HepG2 (cell line): ENCODE measurements at regions not wholly inside any gene's neighbourhood (a gene's known extent, or its start where the extent isn't known, plus 50 kb on each side); places are given as distances from the start of the nearest gene placed in this dataset.
"Not testable (repeated sequence)": the region's sequence is repeated elsewhere in the genome, so short reads cannot be mapped to it uniquely, and the experiment has no call there.

Source experiments
- AGO1 ChIP-seq: fragments of 200-400 bp; formaldehyde crosslinking; IDR thresholded peaks from 2 replicates; pipeline ENCODE4 v1.6.1; 2017; ENCODE audit warnings: mild to moderate bottlenecking, low read depth, low read length, moderate library complexity; ENCODE audit not compliant: poor library complexity, severe bottlenecking
- FOXM1 ChIP-seq: sonication (generic); formaldehyde crosslinking; IDR thresholded peaks from 2 replicates; pipeline ENCODE4 v1.5.0; 2020; ENCODE audit warnings: missing genetic modification reagents
- HNF4A ChIP-seq: sonication (generic); formaldehyde crosslinking; IDR thresholded peaks from 2 replicates; pipeline ENCODE4 v1.4.0; 2020; ENCODE audit warnings: missing genetic modification reagents
- MAFF ChIP-seq: IDR thresholded peaks from 2 replicates; pipeline ENCODE4 v1.6.1; 2011; ENCODE audit warnings: low read depth, low read length, improper control_type of control experiment
- MXD4 ChIP-seq: IDR thresholded peaks from 2 replicates; pipeline ENCODE4 v1.6.1; 2016; ENCODE audit warnings: mild to moderate bottlenecking, missing biosample characterization, missing genetic modification reagents
- NFIC ChIP-seq: IDR thresholded peaks from 2 replicates; pipeline ENCODE4 v1.6.1; 2012; ENCODE audit warnings: mild to moderate bottlenecking, low read length, inconsistent platforms
- POLR2A ChIP-seq, 2 experiments: IDR thresholded peaks; 2 replicates each; pipeline ENCODE4 v1.6.1; 2011; ENCODE audit warnings: low read depth in 2 of 2, low read length in 2 of 2, mild to moderate bottlenecking in 1 of 2, moderate library complexity in 1 of 2; ENCODE audit not compliant: insufficient read depth in 1 of 2
- SMC3 ChIP-seq: IDR thresholded peaks from 2 replicates; pipeline ENCODE4 v1.6.1; 2011; ENCODE audit warnings: low read length, improper control_type of control experiment
- ZFY ChIP-seq: sonication (generic); formaldehyde crosslinking; IDR thresholded peaks from 2 replicates; pipeline ENCODE4 v1.4.0; 2020; ENCODE audit warnings: missing genetic modification reagents
- ZNF567 ChIP-seq: sonication (generic); formaldehyde crosslinking; IDR thresholded peaks from 2 replicates; pipeline ENCODE4 v1.8.1; 2023; ENCODE audit warnings: mild to moderate bottlenecking, missing genetic modification reagents, borderline replicate concordance
- TF ChIP-seq, protein P1 (sequence below): sonication (generic); formaldehyde crosslinking; IDR thresholded peaks from 2 replicates; pipeline ENCODE4 v1.4.0; 2020; ENCODE audit warnings: missing genetic modification reagents
- TF ChIP-seq, protein P2 (sequence below): IDR thresholded peaks from 2 replicates; pipeline ENCODE4 v1.6.1; 2016; ENCODE audit warnings: low read depth, control low read depth
- TF ChIP-seq, protein P3 (sequence below): sonication (generic); formaldehyde crosslinking; IDR thresholded peaks from 2 replicates; pipeline ENCODE4 v1.8.1; 2022; ENCODE audit warnings: low read depth, mild to moderate bottlenecking, missing genetic modification reagents

DNA sequence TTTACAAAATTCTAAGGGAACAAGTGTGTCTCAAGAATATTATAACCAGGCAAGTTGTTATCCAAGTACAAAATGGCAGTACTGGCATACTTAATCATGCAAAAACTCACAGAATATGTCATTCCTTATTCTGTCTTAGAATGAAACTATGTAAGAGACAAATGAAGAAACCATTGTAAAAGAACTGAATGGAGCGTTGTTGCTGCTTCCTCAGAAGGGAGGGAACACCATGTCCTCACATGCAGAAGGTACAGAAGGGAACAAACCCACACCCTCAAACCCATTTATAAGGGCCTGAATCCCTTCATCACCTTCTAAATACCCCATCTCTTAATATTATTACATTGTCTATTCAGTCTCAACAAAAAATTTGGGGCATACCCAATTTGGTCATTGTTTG lies 960.0 kb downstream of the LTN1 start:
- TF ChIP-seq HNF4A (CRISPR knock-in tag); AGO1; MXD4 (CRISPR knock-in tag); ZNF567; ZFY (CRISPR knock-in tag); POLR2A (IDR thresholded peaks at IDR 0.05; ENCODE audit: insufficient read depth in 1 of 2, low read depth in 2 of 2, low read length in 2 of 2); NFIC; SMC3; FOXM1 (CRISPR knock-in tag); MAFF: not testable (repeated sequence)
- TF ChIP-seq, protein P1, sequence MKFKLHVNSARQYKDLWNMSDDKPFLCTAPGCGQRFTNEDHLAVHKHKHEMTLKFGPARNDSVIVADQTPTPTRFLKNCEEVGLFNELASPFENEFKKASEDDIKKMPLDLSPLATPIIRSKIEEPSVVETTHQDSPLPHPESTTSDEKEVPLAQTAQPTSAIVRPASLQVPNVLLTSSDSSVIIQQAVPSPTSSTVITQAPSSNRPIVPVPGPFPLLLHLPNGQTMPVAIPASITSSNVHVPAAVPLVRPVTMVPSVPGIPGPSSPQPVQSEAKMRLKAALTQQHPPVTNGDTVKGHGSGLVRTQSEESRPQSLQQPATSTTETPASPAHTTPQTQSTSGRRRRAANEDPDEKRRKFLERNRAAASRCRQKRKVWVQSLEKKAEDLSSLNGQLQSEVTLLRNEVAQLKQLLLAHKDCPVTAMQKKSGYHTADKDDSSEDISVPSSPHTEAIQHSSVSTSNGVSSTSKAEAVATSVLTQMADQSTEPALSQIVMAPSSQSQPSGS (CRISPR knock-in tag), result not testable (repeated sequence)
- TF ChIP-seq, protein P2, sequence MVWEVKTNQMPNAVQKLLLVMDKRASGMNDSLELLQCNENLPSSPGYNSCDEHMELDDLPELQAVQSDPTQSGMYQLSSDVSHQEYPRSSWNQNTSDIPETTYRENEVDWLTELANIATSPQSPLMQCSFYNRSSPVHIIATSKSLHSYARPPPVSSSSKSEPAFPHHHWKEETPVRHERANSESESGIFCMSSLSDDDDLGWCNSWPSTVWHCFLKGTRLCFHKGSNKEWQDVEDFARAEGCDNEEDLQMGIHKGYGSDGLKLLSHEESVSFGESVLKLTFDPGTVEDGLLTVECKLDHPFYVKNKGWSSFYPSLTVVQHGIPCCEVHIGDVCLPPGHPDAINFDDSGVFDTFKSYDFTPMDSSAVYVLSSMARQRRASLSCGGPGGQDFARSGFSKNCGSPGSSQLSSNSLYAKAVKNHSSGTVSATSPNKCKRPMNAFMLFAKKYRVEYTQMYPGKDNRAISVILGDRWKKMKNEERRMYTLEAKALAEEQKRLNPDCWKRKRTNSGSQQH (CRISPR knock-in tag), result not testable (repeated sequence)
- TF ChIP-seq, protein P3, sequence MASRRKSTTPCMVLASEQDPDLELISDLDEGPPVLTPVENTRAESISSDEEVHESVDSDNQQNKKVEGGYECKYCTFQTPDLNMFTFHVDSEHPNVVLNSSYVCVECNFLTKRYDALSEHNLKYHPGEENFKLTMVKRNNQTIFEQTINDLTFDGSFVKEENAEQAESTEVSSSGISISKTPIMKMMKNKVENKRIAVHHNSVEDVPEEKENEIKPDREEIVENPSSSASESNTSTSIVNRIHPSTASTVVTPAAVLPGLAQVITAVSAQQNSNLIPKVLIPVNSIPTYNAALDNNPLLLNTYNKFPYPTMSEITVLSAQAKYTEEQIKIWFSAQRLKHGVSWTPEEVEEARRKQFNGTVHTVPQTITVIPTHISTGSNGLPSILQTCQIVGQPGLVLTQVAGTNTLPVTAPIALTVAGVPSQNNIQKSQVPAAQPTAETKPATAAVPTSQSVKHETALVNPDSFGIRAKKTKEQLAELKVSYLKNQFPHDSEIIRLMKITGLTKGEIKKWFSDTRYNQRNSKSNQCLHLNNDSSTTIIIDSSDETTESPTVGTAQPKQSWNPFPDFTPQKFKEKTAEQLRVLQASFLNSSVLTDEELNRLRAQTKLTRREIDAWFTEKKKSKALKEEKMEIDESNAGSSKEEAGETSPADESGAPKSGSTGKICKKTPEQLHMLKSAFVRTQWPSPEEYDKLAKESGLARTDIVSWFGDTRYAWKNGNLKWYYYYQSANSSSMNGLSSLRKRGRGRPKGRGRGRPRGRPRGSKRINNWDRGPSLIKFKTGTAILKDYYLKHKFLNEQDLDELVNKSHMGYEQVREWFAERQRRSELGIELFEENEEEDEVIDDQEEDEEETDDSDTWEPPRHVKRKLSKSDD, result not testable (repeated sequence)
